ENCODE measurements at regions not wholly inside any gene's neighbourhood (a gene's known extent, or its start where the extent isn't known, plus 50 kb on each side); places are given as distances from the start of the nearest gene placed in this dataset.

- TF ChIP-seq CTCF (IDR thresholded peaks at IDR 0.05) (no peak), POLR2A (IDR thresholded peaks at IDR 0.05) (no peak)
Observed at GRCh38 chr5:162911873-162912272, 525.5 kb upstream of the CCNG1 start.
